ENCODE measurements at regions not wholly inside any gene's neighbourhood (a gene's known extent, or its start where the extent isn't known, plus 50 kb on each side); places are given as distances from the start of the nearest gene placed in this dataset.

- no peak for TF ChIP-seq POLR2AphosphoS5 (IDR thresholded peaks at IDR 0.05; ENCODE audit: borderline replicate concordance, low read depth, low read length)
- no peak for TF ChIP-seq EZH2 (IDR thresholded peaks at IDR 0.05)
- TF ChIP-seq FOXP2 (optimal IDR thresholded peaks at IDR 0.05; ENCODE audit: control extremely low read depth, extremely low read length, insufficient read depth), result no peak
Observed at GRCh38 chr5:107724642-107725041, 53.9 kb upstream of the EFNA5 start.
